Right lobe of liver (tissue), 6 donors: ENCODE measurements at regions not wholly inside any gene's neighbourhood (a gene's known extent, or its start where the extent isn't known, plus 50 kb on each side); places are given as distances from the start of the nearest gene placed in this dataset.

Experiments
- ATAC-seq, 4 donors: fragments of 200-7000 bp; cut with Tn5 transposase; one replicate each; pipeline ENCODE4 v1.9.1; 2020; ENCODE audit warnings: mild to moderate bottlenecking in 4 of 4, moderate library complexity in 4 of 4
- DNase-seq, 3 donors: peaks; one replicate each; pipeline ENCODE4 v3.0.0-alpha.2; 2020
- H3K27ac ChIP-seq, 3 donors: fragments of 200-600 bp; one replicate each; pipeline ENCODE4 v1.8.0; 2022
- H3K27me3 ChIP-seq, 2 donors: fragments of 200-600 bp; one replicate each; pipeline ENCODE4 v1.8.0; 2022
- H3K36me3 ChIP-seq, 4 donors: fragments of 200-600 bp; sonication (generic) in 1 of 4; one replicate each; pipeline versions ENCODE4 v1.5.1 to v1.8.0; 2017 to 2022; ENCODE audit warnings: control low read depth in 1 of 4
- H3K4me1 ChIP-seq, 4 donors: fragments of 200-600 bp; sonication (generic) in 1 of 4; one replicate each; pipeline versions ENCODE4 v1.5.1 to v1.8.0; 2017 to 2022; ENCODE audit warnings: control low read depth in 1 of 4
- H3K4me3 ChIP-seq, 3 donors: fragments of 200-600 bp; one replicate each; pipeline ENCODE4 v1.8.0; 2022
- H3K9me3 ChIP-seq, 4 donors: fragments of 200-600 bp; sonication (generic) in 1 of 4; one replicate each; pipeline versions ENCODE4 v1.5.1 to v1.8.0; 2017 to 2022; ENCODE audit warnings: control low read depth in 1 of 4
- CTCF ChIP-seq, 4 donors: fragments of 200-600 bp in 3 of 4; fragments of 450-650 bp in 1 of 4; IDR thresholded peaks; one replicate each; pipeline versions ENCODE4 v1.5.1 to v1.8.0; 2016 to 2022; ENCODE audit warnings: antibody characterized with exemption in 4 of 4, mild to moderate bottlenecking in 2 of 4
- POLR2A ChIP-seq: fragments of 450-650 bp; IDR thresholded peaks from one replicate; pipeline ENCODE4 v1.6.1; 2017; ENCODE audit warnings: antibody characterized with exemption, mild to moderate bottlenecking
- WGBS: methylation state at CpG from one replicate; pipeline ENCODE4 v1.1.6; 2018; ENCODE audit warnings: low coverage, low lambda C conversion rate; ENCODE audit not compliant: insufficient coverage; ENCODE audit errors: missing lambda C conversion rate; 5-methylcytosine and 5-hydroxymethylcytosine counted together
- intact Hi-C, 2 donors: fragments of 100-400 bp; cut with DNase I; formaldehyde crosslinking; loops; one replicate each; pipeline versions ENCODE4 v1.11.2 to v1.14.1; 2022
- donor health status: DM: no; HTN: yes; CAD: no.
- donor health status: DM: no; HTN: no; CAD: no.
- donor health status: DM: no; HTN: no; CAD: no.
- donor health status: DM: no; HTN: yes; CAD: no.
- donor health status: DM: no; HTN: yes; CAD: no.

DNA sequence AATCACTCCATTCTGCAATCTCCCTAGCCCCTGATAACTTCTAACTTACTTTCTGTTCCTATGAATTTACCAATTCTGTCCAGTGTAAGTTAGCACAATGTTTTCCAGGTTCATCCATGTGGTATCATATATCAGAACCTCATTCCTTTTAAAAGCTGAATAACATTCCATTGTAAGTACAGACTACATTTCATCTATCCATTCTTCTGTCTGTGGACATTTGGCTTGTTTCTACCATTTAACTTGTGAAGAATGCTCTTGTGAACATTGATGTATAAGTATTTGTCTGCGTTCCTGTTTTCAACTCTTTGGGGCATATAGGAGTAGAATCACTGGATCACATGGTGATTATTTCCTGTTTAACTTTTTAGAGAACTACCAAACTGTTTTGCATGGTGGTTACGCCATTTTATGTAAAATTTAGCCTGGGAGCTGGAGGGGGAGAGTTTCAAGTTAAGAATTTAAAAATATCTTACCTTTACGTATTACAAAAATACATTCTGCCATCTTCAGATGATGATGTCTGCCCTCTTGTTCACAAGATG lies 156.5 kb downstream of the BTBD3 start:
- no peak for TF ChIP-seq POLR2A
- no peak for TF ChIP-seq CTCF (IDR thresholded peaks at IDR 0.05)
- no peaks in the 10 kb centered on the region for H3K36me3 ChIP-seq
- DNase-seq (no peak), ATAC-seq (no peak)
- H3K4me3 ChIP-seq = no peak overlapping the region
- H3K9me3 ChIP-seq = no peaks in the 10 kb centered on the region
- no peaks in the 10 kb centered on the region for H3K4me1 ChIP-seq
- 64% methylated on average over 3 of the region's 3 CpGs for WGBS
- H3K27ac ChIP-seq = no peak overlapping the region
- intact Hi-C loops = no loop called here
- H3K27me3 ChIP-seq = no peaks in the 10 kb centered on the region

DNA sequence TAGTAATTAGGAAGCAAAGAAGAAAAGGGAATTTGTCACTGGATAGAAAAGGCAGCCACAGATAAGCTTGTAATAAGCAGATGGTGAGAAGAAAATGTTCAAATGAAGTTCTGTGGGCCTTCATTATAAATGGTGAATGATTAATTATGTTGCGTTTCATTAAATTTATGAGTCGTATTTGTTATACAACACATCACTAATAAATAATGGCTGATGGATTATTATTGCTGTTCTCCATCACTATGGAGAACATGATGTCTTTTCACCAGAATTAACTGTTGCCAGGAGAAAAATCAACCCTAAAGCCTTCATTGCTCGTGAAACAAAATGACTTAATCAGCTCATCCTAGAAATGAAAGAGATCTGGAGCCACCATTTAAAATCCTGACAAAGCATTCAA lies 158.5 kb downstream of the BTBD3 start:
- intact Hi-C loops = no loop called here
- no peaks in the 10 kb centered on the region for H3K4me1 ChIP-seq
- no peak overlapping the region for H3K4me3 ChIP-seq
- DNase-seq = no peak
- no peaks in the 10 kb centered on the region for H3K9me3 ChIP-seq
- ATAC-seq = no peak
- TF ChIP-seq POLR2A (no peak), CTCF (IDR thresholded peaks at IDR 0.05) (no peak)
- H3K27ac ChIP-seq = no peak overlapping the region
- no peaks in the 10 kb centered on the region for H3K27me3 ChIP-seq
- WGBS = 74% methylated on average over 3 of the region's 3 CpGs
- H3K36me3 ChIP-seq = no peaks in the 10 kb centered on the region

DNA sequence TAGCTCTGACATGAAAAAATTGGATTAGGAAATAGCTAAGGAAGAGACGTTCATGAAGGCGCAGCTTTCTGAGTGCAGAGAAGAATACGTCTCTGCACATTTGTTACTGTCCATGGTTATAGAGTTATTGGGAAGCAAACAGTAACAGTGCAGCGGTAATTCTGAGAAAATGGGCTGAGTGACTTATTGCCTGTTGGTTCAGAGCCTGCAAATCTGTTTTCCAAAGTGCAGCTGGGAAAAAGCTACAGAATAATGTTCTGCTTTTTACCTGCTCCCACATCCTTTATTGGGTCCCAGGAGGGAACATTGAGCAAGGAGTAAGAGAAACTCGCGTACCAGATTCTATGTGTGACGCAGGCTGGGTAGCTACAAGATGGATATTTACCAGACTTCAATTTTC lies 160.2 kb downstream of the BTBD3 start:
- DNase-seq (no peak), ATAC-seq (no peak)
- intact Hi-C loops = no loop called here
- no peak for TF ChIP-seq CTCF (IDR thresholded peaks at IDR 0.05)
- 72% methylated on average over 7 of the region's 7 CpGs for WGBS
- no peaks in the 10 kb centered on the region for H3K4me1 ChIP-seq
- no peaks in the 10 kb centered on the region for H3K27me3 ChIP-seq
- H3K36me3 ChIP-seq = no peaks in the 10 kb centered on the region
- no peak overlapping the region for H3K27ac ChIP-seq
- no peak overlapping the region for H3K4me3 ChIP-seq
- no peaks in the 10 kb centered on the region for H3K9me3 ChIP-seq

GRCh38 chr20:12079490-12079889 lies 161.8 kb downstream of the BTBD3 start:
- no peak for ATAC-seq

More at GRCh38 chr20:12079490-12079889, 161.8 kb downstream of the BTBD3 start:
- Histone ChIP-seq H3K36me3 (no peaks in the 10 kb centered on the region), H3K27me3 (no peaks in the 10 kb centered on the region), H3K4me1 (no peaks in the 10 kb centered on the region), H3K27ac (no peak overlapping the region), H3K9me3 (no peaks in the 10 kb centered on the region), H3K4me3 (no peak overlapping the region)
- intact Hi-C loops = no loop called here
- 54% methylated on average over 4 of the region's 4 CpGs for WGBS
- DNase-seq = no peak
- TF ChIP-seq POLR2A (no peak), CTCF (IDR thresholded peaks at IDR 0.05) (no peak)
